ENCODE measurements at regions not wholly inside any gene's neighbourhood (a gene's known extent, or its start where the extent isn't known, plus 50 kb on each side); places are given as distances from the start of the nearest gene placed in this dataset.
"Not testable (repeated sequence)": the region's sequence is repeated elsewhere in the genome, so short reads cannot be mapped to it uniquely, and the experiment has no call there.

GRCh38 chr3:40877631-40878463 is 321.5 kb upstream of the CTNNB1 start:
- in situ Hi-C loops (cut with HindIII; ENCODE audit: low pct_unique_long_range_greater_than_20kb, low sequenced_read_pairs) = no loop called here
- no peak for DNase-seq (ENCODE audit: low read depth, low spot score)

- in situ Hi-C loops (cut with HindIII; ENCODE audit: low pct_unique_long_range_greater_than_20kb, low sequenced_read_pairs) = no loop called here
- DNase-seq (ENCODE audit: low read depth, low spot score) = peak; percentile 21
These were observed 320.8 kb upstream of the CTNNB1 start for GRCh38 chr3:40878464-40878905.

GRCh38 chr3:40885430-40885829 is 313.9 kb upstream of the CTNNB1 start:
- in situ Hi-C loops (cut with HindIII; ENCODE audit: low pct_unique_long_range_greater_than_20kb, low sequenced_read_pairs) = no loop called here
- DNase-seq (ENCODE audit: low read depth, low spot score) = no peak

- in situ Hi-C loops (cut with HindIII; ENCODE audit: low pct_unique_long_range_greater_than_20kb, low sequenced_read_pairs) = no loop called here
- no peak for DNase-seq (ENCODE audit: low read depth, low spot score)
These were observed 312.5 kb upstream of the CTNNB1 start for GRCh38 chr3:40886660-40887425.

GRCh38 chr3:40891186-40891585 is 308.1 kb upstream of the CTNNB1 start:
- in situ Hi-C loops (cut with HindIII; ENCODE audit: low pct_unique_long_range_greater_than_20kb, low sequenced_read_pairs) = no loop called here
- DNase-seq (ENCODE audit: low read depth, low spot score) = no peak

GRCh38 chr3:40895109-40895508 is 304.2 kb upstream of the CTNNB1 start:
- in situ Hi-C loops (cut with HindIII; ENCODE audit: low pct_unique_long_range_greater_than_20kb, low sequenced_read_pairs) = no loop called here
- no peak for DNase-seq (ENCODE audit: low read depth, low spot score)

- DNase-seq (ENCODE audit: low read depth, low spot score) = no peak
- in situ Hi-C loops (cut with HindIII; ENCODE audit: low pct_unique_long_range_greater_than_20kb, low sequenced_read_pairs) = no loop called here
These were observed 300.0 kb upstream of the CTNNB1 start for GRCh38 chr3:40899286-40899712.

- in situ Hi-C loops (cut with HindIII; ENCODE audit: low pct_unique_long_range_greater_than_20kb, low sequenced_read_pairs) = no loop called here
- DNase-seq (ENCODE audit: low read depth, low spot score) = no peak
These were observed 298.0 kb upstream of the CTNNB1 start for GRCh38 chr3:40901298-40901697.

GRCh38 chr3:40901796-40902195 is 297.5 kb upstream of the CTNNB1 start:
- in situ Hi-C loops (cut with HindIII; ENCODE audit: low pct_unique_long_range_greater_than_20kb, low sequenced_read_pairs) = no loop called here
- DNase-seq (ENCODE audit: low read depth, low spot score) = no peak

- in situ Hi-C loops (cut with HindIII; ENCODE audit: low pct_unique_long_range_greater_than_20kb, low sequenced_read_pairs); DNase-seq (ENCODE audit: low read depth, low spot score): not testable (repeated sequence)
These were observed 291.3 kb upstream of the CTNNB1 start for GRCh38 chr3:40907907-40908465.

GRCh38 chr3:40908612-40909011 is 290.7 kb upstream of the CTNNB1 start:
- no peak for DNase-seq (ENCODE audit: low read depth, low spot score)
- in situ Hi-C loops (cut with HindIII; ENCODE audit: low pct_unique_long_range_greater_than_20kb, low sequenced_read_pairs) = no loop called here

- DNase-seq (ENCODE audit: low read depth, low spot score) = no peak
- in situ Hi-C loops (cut with HindIII; ENCODE audit: low pct_unique_long_range_greater_than_20kb, low sequenced_read_pairs) = no loop called here
These were observed 288.0 kb upstream of the CTNNB1 start for GRCh38 chr3:40911264-40911663.

- DNase-seq (ENCODE audit: low read depth, low spot score) = no peak
- in situ Hi-C loops (cut with HindIII; ENCODE audit: low pct_unique_long_range_greater_than_20kb, low sequenced_read_pairs) = no loop called here
These were observed 287.4 kb upstream of the CTNNB1 start for GRCh38 chr3:40911928-40912327.

- no peak for DNase-seq (ENCODE audit: low read depth, low spot score)
- in situ Hi-C loops (cut with HindIII; ENCODE audit: low pct_unique_long_range_greater_than_20kb, low sequenced_read_pairs) = no loop called here
These were observed 286.8 kb upstream of the CTNNB1 start for GRCh38 chr3:40912461-40912860.

- no peak for DNase-seq (ENCODE audit: low read depth, low spot score)
- in situ Hi-C loops (cut with HindIII; ENCODE audit: low pct_unique_long_range_greater_than_20kb, low sequenced_read_pairs) = no loop called here
These were observed 286.1 kb upstream of the CTNNB1 start for GRCh38 chr3:40913192-40913591.

GRCh38 chr3:40913641-40914040 is 285.7 kb upstream of the CTNNB1 start:
- in situ Hi-C loops (cut with HindIII; ENCODE audit: low pct_unique_long_range_greater_than_20kb, low sequenced_read_pairs) = no loop called here
- no peak for DNase-seq (ENCODE audit: low read depth, low spot score)

- no peak for DNase-seq (ENCODE audit: low read depth, low spot score)
- in situ Hi-C loops (cut with HindIII; ENCODE audit: low pct_unique_long_range_greater_than_20kb, low sequenced_read_pairs) = no loop called here
These were observed 284.8 kb upstream of the CTNNB1 start for GRCh38 chr3:40914475-40914874.

GRCh38 chr3:40915346-40915865 is 283.9 kb upstream of the CTNNB1 start:
- peak; percentile 95 for DNase-seq (ENCODE audit: low read depth, low spot score)
- in situ Hi-C loops (cut with HindIII; ENCODE audit: low pct_unique_long_range_greater_than_20kb, low sequenced_read_pairs) = no loop called here
